ENCODE measurements at regions not wholly inside any gene's neighbourhood (a gene's known extent, or its start where the extent isn't known, plus 50 kb on each side); places are given as distances from the start of the nearest gene placed in this dataset.

- peaks cover 11% of the 10 kb centered on the region in 2 donors for H3K9me3 Mint-ChIP-seq
- ATAC-seq (replicated peaks in 1 of 2) (no peak), DNase-seq (no peak)
- H3K27ac Mint-ChIP-seq, result no peak overlapping the region
- H3K27me3 Mint-ChIP-seq (ENCODE audit: low read depth), result no peaks in the 10 kb centered on the region
- H3K4me3 Mint-ChIP-seq, result no peak overlapping the region
- H3K36me3 Mint-ChIP-seq (ENCODE audit: insufficient read depth in 2 of 2), result peaks cover 0 to 1% of the 10 kb centered on the region in 2 donors
- H3K4me1 Mint-ChIP-seq (ENCODE audit: low read depth), result no peaks in the 10 kb centered on the region
Measured at GRCh38 chr13:53946500-53946899, 917.9 kb downstream of the OLFM4 start.

- Mint-ChIP-seq H3K4me3 (no peak overlapping the region), H3K4me1 (ENCODE audit: low read depth) (no peaks in the 10 kb centered on the region), H3K9me3 (peaks cover 4% of the 10 kb centered on the region in 2 donors), H3K27ac (no peak overlapping the region), H3K27me3 (ENCODE audit: low read depth) (no peaks in the 10 kb centered on the region), H3K36me3 (ENCODE audit: insufficient read depth in 2 of 2) (no peaks in the 10 kb centered on the region)
- no peak for DNase-seq
- no peak for ATAC-seq (replicated peaks in 1 of 2)
Measured at GRCh38 chr13:53953183-53953582, 924.6 kb downstream of the OLFM4 start.

All from activated T-cell treated with anti-CD3 and anti-CD28 coated beads, Interleukin-2, amount 50 U/mL, for 72 hours (primary cell).